IMR-90 (cell line): ENCODE measurements at regions not wholly inside any gene's neighbourhood (a gene's known extent, or its start where the extent isn't known, plus 50 kb on each side); places are given as distances from the start of the nearest gene placed in this dataset.

Experiments used
- ATAC-seq: fragments of 200-7000 bp; cut with Tn5 transposase; 2 replicates; pipeline ENCODE4 v1.9.1; 2020; ENCODE audit warnings: low read depth, mild to moderate bottlenecking, moderate library complexity
- BruUV-seq: library from RNA; stranded (reverse); fragments of 400-500 nt; replicated peaks from 2 replicates; lab custom pipeline; 2021; lab: Mats Ljungman, UMichigan
- CTCF ChIA-PET: fragments of 300-600 bp; formaldehyde crosslinking; extraction: SDS; loops from one replicate; lab custom pipeline; 2021; ENCODE audit warnings: antibody characterized with exemption; lab: Yijun Ruan, JAX
- POLR2A ChIA-PET: fragments of 300-600 bp; sonication (Branson Sonifier 250); formaldehyde crosslinking; loops from one replicate; lab custom pipeline; 2022; ENCODE audit warnings: antibody characterized with exemption; ENCODE audit not compliant: unreplicated experiment; lab: Charles Lee
- DNase-seq: peaks from one replicate; pipeline ENCODE4 v3.0.0; 2013
- H2AFZ ChIP-seq: replicated peaks from 2 replicates; pipeline ENCODE3; 2013; ENCODE audit warnings: low read length, mild to moderate bottlenecking; ENCODE audit not compliant: poor library complexity
- H2AK5ac ChIP-seq: 2 replicates; pipeline ENCODE4 v1.6.1; 2013; ENCODE audit warnings: low read depth, low read length, inconsistent platforms
- H2AK9ac ChIP-seq: replicated peaks from 2 replicates; pipeline ENCODE3; 2013; ENCODE audit warnings: mild to moderate bottlenecking, low read depth, low read length, moderate library complexity; ENCODE audit not compliant: poor library complexity
- H2BK120ac ChIP-seq: 2 replicates; pipeline ENCODE4 v1.6.1; 2013; ENCODE audit warnings: low read depth, low read length, inconsistent platforms
- H2BK15ac ChIP-seq: 3 replicates; pipeline ENCODE4 v1.6.1; 2013; ENCODE audit warnings: low read depth, low read length, inconsistent platforms
- H2BK20ac ChIP-seq: 2 replicates; pipeline ENCODE4 v1.6.1; 2013; ENCODE audit warnings: low read depth, mild to moderate bottlenecking, inconsistent platforms, low read length, moderate library complexity
- H2BK5ac ChIP-seq: 2 replicates; pipeline ENCODE4 v1.6.1; 2013; ENCODE audit warnings: mild to moderate bottlenecking, low read depth, low read length, inconsistent platforms; ENCODE audit not compliant: poor library complexity, severe bottlenecking
- H3K14ac ChIP-seq: replicated peaks from 2 replicates; pipeline ENCODE4 v1.6.1; 2013; ENCODE audit warnings: low read depth, low read length, inconsistent platforms
- H3K18ac ChIP-seq: 2 replicates; pipeline ENCODE4 v1.6.1; 2013; ENCODE audit warnings: low read depth, low read length, control low read depth
- H3K23ac ChIP-seq: 2 replicates; pipeline ENCODE4 v1.6.1; 2013; ENCODE audit warnings: low read depth, low read length, inconsistent platforms
- H3K27ac ChIP-seq: 2 replicates; pipeline ENCODE4 v1.5.1; 2013; ENCODE audit warnings: mild to moderate bottlenecking, control low read depth, low read length; ENCODE audit not compliant: insufficient read depth
- H3K27me3 ChIP-seq: 2 replicates; pipeline ENCODE4 v1.6.1; 2013; ENCODE audit warnings: low read length; ENCODE audit not compliant: control insufficient read depth, insufficient read depth
- H3K36me3 ChIP-seq: 2 replicates; pipeline ENCODE4 v1.6.1; 2013; ENCODE audit warnings: low read length, mixed read lengths; ENCODE audit not compliant: control insufficient read depth, insufficient read depth
- H3K4ac ChIP-seq: 2 replicates; pipeline ENCODE4 v1.6.1; 2013; ENCODE audit warnings: low read depth, low read length, inconsistent platforms
- H3K4me1 ChIP-seq: 2 replicates; pipeline ENCODE4 v1.6.1; 2013; ENCODE audit warnings: low read length, mixed read lengths; ENCODE audit not compliant: control insufficient read depth, insufficient read depth
- H3K4me2 ChIP-seq: 2 replicates; pipeline ENCODE4 v1.6.1; 2013; ENCODE audit warnings: low read depth, mild to moderate bottlenecking, control low read depth, low read length, moderate library complexity
- H3K4me3 ChIP-seq: 2 replicates; pipeline ENCODE4 v1.5.1; 2013; ENCODE audit warnings: low read depth, mild to moderate bottlenecking, control low read depth, low read length, moderate library complexity; ENCODE audit not compliant: insufficient read depth
- H3K56ac ChIP-seq: 2 replicates; pipeline ENCODE4 v1.6.1; 2013; ENCODE audit warnings: low read length, inconsistent platforms; ENCODE audit not compliant: insufficient read depth; ENCODE audit errors: extremely low read depth
- H3K79me1 ChIP-seq, 2 experiments: 2 replicates each; pipeline ENCODE4 v1.6.1; 2013; ENCODE audit warnings: low read length in 2 of 2, inconsistent platforms in 1 of 2, low read depth in 1 of 2
- H3K9ac ChIP-seq: 2 replicates; pipeline ENCODE4 v1.6.1; 2013; ENCODE audit warnings: low read depth, low read length, control low read depth
- H3K9me1 ChIP-seq: 2 replicates; pipeline ENCODE4 v1.6.1; 2013; ENCODE audit warnings: low read length, inconsistent platforms; ENCODE audit not compliant: insufficient read depth
- H3K9me3 ChIP-seq: 2 replicates; pipeline ENCODE4 v1.6.1; 2013; ENCODE audit warnings: low read length; ENCODE audit not compliant: control insufficient read depth, insufficient read depth
- H4K20me1 ChIP-seq: 2 replicates; pipeline ENCODE4 v1.6.1; 2013; ENCODE audit warnings: low read length, inconsistent platforms; ENCODE audit not compliant: insufficient read depth
- H4K5ac ChIP-seq: 2 replicates; pipeline ENCODE4 v1.6.1; 2013; ENCODE audit warnings: mild to moderate bottlenecking, low read depth, low read length, control low read depth
- H4K8ac ChIP-seq, 2 experiments: 2 replicates each; pipeline ENCODE4 v1.6.1; 2013; ENCODE audit warnings: low read depth in 2 of 2, low read length in 2 of 2, control low read depth in 1 of 2, inconsistent platforms in 1 of 2
- H4K91ac ChIP-seq: 2 replicates; pipeline ENCODE4 v1.6.1; 2013; ENCODE audit warnings: low read depth, low read length, inconsistent platforms; ENCODE audit not compliant: insufficient read depth
- BHLHE40 ChIP-seq: fragments of 150-350 bp; IDR thresholded peaks from 2 replicates; pipeline ENCODE4 v1.6.1; 2016; ENCODE audit warnings: mild to moderate bottlenecking, low read depth, low read length
- CEBPB ChIP-seq: IDR thresholded peaks from 2 replicates; pipeline ENCODE4 v1.6.1; 2012; ENCODE audit warnings: low read depth, low read length, improper control_type of control experiment
- CHD1 ChIP-seq: IDR thresholded peaks from 2 replicates; pipeline ENCODE4 v1.6.1; 2012; ENCODE audit warnings: low read depth, low read length, improper control_type of control experiment
- CTCF ChIP-seq: conservative IDR thresholded peaks from 2 replicates; pipeline ENCODE4 v1.5.1; 2012; ENCODE audit warnings: mild to moderate bottlenecking, low read depth, low read length, improper control_type of control experiment
- FOS ChIP-seq: fragments of 150-350 bp; IDR thresholded peaks from 2 replicates; pipeline ENCODE4 v1.6.1; 2016; ENCODE audit warnings: low read depth, low read length
- MAFK ChIP-seq: IDR thresholded peaks from 2 replicates; pipeline ENCODE4 v1.6.1; 2012; ENCODE audit warnings: low read depth, low read length, improper control_type of control experiment
- MAZ ChIP-seq: IDR thresholded peaks from 2 replicates; pipeline ENCODE4 v1.6.1; 2012; ENCODE audit warnings: low read depth, mild to moderate bottlenecking, low read length, improper control_type of control experiment, moderate library complexity, borderline replicate concordance
- MXI1 ChIP-seq: IDR thresholded peaks from 2 replicates; pipeline ENCODE4 v1.6.1; 2012; ENCODE audit warnings: low read depth, mild to moderate bottlenecking, low read length, moderate library complexity, borderline replicate concordance
- NFE2L2 ChIP-seq: fragments of 150-350 bp; IDR thresholded peaks from 2 replicates; pipeline ENCODE4 v1.6.1; 2016; ENCODE audit warnings: low read depth, mild to moderate bottlenecking, low read length
- POLR2A ChIP-seq: IDR thresholded peaks from 2 replicates; pipeline ENCODE4 v1.6.1; 2012; ENCODE audit warnings: mild to moderate bottlenecking, low read depth, low read length
- RAD21 ChIP-seq: IDR thresholded peaks from 2 replicates; pipeline ENCODE4 v1.6.1; 2012; ENCODE audit warnings: low read length, improper control_type of control experiment
- RCOR1 ChIP-seq: IDR thresholded peaks from 2 replicates; pipeline ENCODE4 v1.6.1; 2012; ENCODE audit warnings: mild to moderate bottlenecking, low read length, improper control_type of control experiment; ENCODE audit not compliant: insufficient replicate concordance
- RFX5 ChIP-seq: IDR thresholded peaks from 2 replicates; pipeline ENCODE4 v1.8.0; 2012; ENCODE audit warnings: low read depth, mild to moderate bottlenecking, low read length, moderate library complexity
- SMC3 ChIP-seq: fragments of 150-350 bp; IDR thresholded peaks from 2 replicates; pipeline ENCODE4 v1.6.1; 2016; ENCODE audit warnings: low read depth, mild to moderate bottlenecking, antibody characterized with exemption, low read length, moderate library complexity
- USF2 ChIP-seq: fragments of 150-350 bp; IDR thresholded peaks from 2 replicates; pipeline ENCODE4 v1.6.1; 2017; ENCODE audit warnings: mild to moderate bottlenecking, antibody characterized with exemption, low read length, low read depth
- WGBS, 2 experiments: methylation state at CpG; one replicate each; pipeline versions ENCODE4 v1.1.5 to v1.1.7; 2013; ENCODE audit warnings: missing lambda C conversion rate in 2 of 2; ENCODE audit not compliant: insufficient read length in 1 of 2; ENCODE audit errors: extremely low coverage in 2 of 2; 5-methylcytosine and 5-hydroxymethylcytosine counted together
- dilution Hi-C: fragments of 300-500 bp; cut with HindIII; formaldehyde crosslinking; loops from one replicate; pipeline ENCODE4 v1.14.3; 2018; ENCODE audit warnings: low sequenced_read_pairs; ENCODE audit not compliant: unreplicated experiment
- in situ Hi-C: fragments of 300-500 bp; cut with MboI; formaldehyde crosslinking; loops from 3 replicates; pipeline ENCODE4 v1.14.3; 2019; ENCODE audit warnings: low sequenced_read_pairs, inconsistent platforms, mixed read lengths
- intact Hi-C: fragments of 100-400 bp; cut with micrococcal nuclease; formaldehyde crosslinking; loops from 2 replicates; pipeline ENCODE4 v1.10.0; 2022
- TF ChIP-seq, protein P1 (sequence below): fragments of 150-350 bp; IDR thresholded peaks from 2 replicates; pipeline ENCODE4 v1.6.1; 2016; ENCODE audit warnings: low read depth, mild to moderate bottlenecking, low read length, moderate library complexity, borderline replicate concordance

DNA sequence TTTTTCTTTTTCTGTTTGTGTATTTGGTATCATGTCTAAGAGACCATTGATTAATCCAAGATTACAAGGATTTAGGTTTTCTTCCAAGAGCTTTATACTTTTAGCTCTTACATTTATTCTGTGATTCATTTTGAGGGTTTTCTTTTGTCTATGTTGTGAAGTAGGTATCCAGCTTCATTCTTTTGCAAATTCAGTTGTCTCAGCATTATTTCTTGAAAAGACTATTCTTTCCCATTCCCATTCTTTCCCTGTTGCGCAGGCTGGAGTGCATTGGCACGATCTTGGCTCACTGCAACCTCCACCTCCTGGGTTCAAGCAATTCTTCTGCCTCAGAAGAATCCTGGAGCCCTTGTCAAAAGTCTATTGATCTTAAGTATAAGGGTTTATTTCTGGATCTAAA, 164.9 kb downstream of the NAA11 start:
- Histone ChIP-seq H3K9ac (no peak overlapping the region), H2BK120ac (no peak overlapping the region), H3K23ac (no peak overlapping the region), H2BK20ac (no peak overlapping the region), H4K20me1 (no peaks in the 10 kb centered on the region), H3K27ac (no peak overlapping the region), H4K5ac (no peak overlapping the region), H2AK9ac (no peak overlapping the region), H2BK15ac (no peak overlapping the region), H3K14ac (no peak overlapping the region), H3K79me1 (no peaks in the 10 kb centered on the region), H2AFZ (no peak overlapping the region), H3K36me3 (no peaks in the 10 kb centered on the region), H3K27me3 (no peaks in the 10 kb centered on the region), H3K9me1 (no peaks in the 10 kb centered on the region), H2AK5ac (no peak overlapping the region), H3K4ac (no peak overlapping the region), H3K4me2 (no peak overlapping the region), H3K4me1 (no peaks in the 10 kb centered on the region), H3K56ac (no peak overlapping the region), H4K91ac (no peak overlapping the region), H4K8ac (no peak overlapping the region), H2BK5ac (no peak overlapping the region), H3K18ac (no peak overlapping the region), H3K9me3 (no peaks in the 10 kb centered on the region), H3K4me3 (no peak overlapping the region)
- WGBS, 2 experiments, result no CpG with 5 or more reads among the region's 2 CpGs
- intact Hi-C loops, result no loop called here
- ChIA-PET CTCF (no interaction called here), POLR2A (no interaction called here)
- no TSS peak for BruUV-seq
- dilution Hi-C loops, result no loop called here
- ATAC-seq (no peak), DNase-seq (no peak)
- in situ Hi-C loops, result no loop called here
- TF ChIP-seq FOS (no peak), POLR2A (no peak), CTCF (no peak), MAFK (no peak), NFE2L2 (no peak), MAZ (no peak), RAD21 (no peak), MXI1 (no peak), USF2 (no peak), CHD1 (no peak), RCOR1 (no peak), SMC3 (no peak), CEBPB (no peak), RFX5 (no peak), BHLHE40 (no peak)
- TF ChIP-seq, protein P1, sequence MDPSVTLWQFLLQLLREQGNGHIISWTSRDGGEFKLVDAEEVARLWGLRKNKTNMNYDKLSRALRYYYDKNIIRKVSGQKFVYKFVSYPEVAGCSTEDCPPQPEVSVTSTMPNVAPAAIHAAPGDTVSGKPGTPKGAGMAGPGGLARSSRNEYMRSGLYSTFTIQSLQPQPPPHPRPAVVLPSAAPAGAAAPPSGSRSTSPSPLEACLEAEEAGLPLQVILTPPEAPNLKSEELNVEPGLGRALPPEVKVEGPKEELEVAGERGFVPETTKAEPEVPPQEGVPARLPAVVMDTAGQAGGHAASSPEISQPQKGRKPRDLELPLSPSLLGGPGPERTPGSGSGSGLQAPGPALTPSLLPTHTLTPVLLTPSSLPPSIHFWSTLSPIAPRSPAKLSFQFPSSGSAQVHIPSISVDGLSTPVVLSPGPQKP, result no peak
